ENCODE measurements at regions not wholly inside any gene's neighbourhood (a gene's known extent, or its start where the extent isn't known, plus 50 kb on each side); places are given as distances from the start of the nearest gene placed in this dataset.

DNA sequence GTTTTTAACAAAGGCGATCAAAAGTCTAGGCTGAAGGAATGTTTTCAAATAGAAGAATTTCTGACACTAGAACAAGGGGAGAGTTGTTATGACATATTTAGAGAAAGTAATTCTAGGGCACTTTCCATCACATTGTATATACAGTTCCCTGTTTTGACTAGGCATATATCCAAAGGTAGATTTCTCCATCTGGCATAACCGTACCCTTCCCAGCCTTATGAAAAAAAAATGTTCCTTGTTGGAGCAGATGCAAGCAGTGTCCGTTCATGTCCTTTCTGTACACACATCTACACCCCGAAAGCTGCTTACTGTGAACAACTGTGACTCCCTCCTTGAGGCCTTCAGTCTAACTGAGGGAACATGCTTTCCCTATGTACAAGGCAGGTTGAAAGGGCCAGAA, 271.7 kb upstream of the GBE1 start:
- Histone ChIP-seq H3K79me2 (ENCODE audit: control insufficient read depth, low read length) (no peaks in the 10 kb centered on the region), H3K9me2 (replicated peaks; ENCODE audit: control insufficient read depth, low read length) (no peaks in the 10 kb centered on the region), H3K4me3 (ENCODE audit: low read length) (no peak overlapping the region), H3K36me3 (ENCODE audit: control insufficient read depth, low read length) (no peaks in the 10 kb centered on the region), H3K4me2 (ENCODE audit: low read length) (no peak overlapping the region), H3K4me1 (ENCODE audit: control insufficient read depth, low read length) (no peaks in the 10 kb centered on the region), H3K9me3 (ENCODE audit: control insufficient read depth, insufficient read depth, low read length) (no peaks in the 10 kb centered on the region), H3F3A (ENCODE audit: control insufficient read depth, insufficient read depth) (no peaks in the 10 kb centered on the region), H3K27me3 (ENCODE audit: control insufficient read depth, low read length) (no peaks in the 10 kb centered on the region), H3K27ac (ENCODE audit: low read depth, low read length) (no peak overlapping the region), H4K20me1 (ENCODE audit: control insufficient read depth, insufficient read depth, low read depth, low read length) (no peaks in the 10 kb centered on the region)
- TF ChIP-seq, protein P1, sequence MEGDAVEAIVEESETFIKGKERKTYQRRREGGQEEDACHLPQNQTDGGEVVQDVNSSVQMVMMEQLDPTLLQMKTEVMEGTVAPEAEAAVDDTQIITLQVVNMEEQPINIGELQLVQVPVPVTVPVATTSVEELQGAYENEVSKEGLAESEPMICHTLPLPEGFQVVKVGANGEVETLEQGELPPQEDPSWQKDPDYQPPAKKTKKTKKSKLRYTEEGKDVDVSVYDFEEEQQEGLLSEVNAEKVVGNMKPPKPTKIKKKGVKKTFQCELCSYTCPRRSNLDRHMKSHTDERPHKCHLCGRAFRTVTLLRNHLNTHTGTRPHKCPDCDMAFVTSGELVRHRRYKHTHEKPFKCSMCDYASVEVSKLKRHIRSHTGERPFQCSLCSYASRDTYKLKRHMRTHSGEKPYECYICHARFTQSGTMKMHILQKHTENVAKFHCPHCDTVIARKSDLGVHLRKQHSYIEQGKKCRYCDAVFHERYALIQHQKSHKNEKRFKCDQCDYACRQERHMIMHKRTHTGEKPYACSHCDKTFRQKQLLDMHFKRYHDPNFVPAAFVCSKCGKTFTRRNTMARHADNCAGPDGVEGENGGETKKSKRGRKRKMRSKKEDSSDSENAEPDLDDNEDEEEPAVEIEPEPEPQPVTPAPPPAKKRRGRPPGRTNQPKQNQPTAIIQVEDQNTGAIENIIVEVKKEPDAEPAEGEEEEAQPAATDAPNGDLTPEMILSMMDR (IDR thresholded peaks at IDR 0.05; ENCODE audit: low read depth, low read length, poor library complexity, severe bottlenecking): no peak
- TF ChIP-seq EZH2phosphoT487 (IDR thresholded peaks at IDR 0.05; ENCODE audit: borderline replicate concordance, low read length): no peak

DNA sequence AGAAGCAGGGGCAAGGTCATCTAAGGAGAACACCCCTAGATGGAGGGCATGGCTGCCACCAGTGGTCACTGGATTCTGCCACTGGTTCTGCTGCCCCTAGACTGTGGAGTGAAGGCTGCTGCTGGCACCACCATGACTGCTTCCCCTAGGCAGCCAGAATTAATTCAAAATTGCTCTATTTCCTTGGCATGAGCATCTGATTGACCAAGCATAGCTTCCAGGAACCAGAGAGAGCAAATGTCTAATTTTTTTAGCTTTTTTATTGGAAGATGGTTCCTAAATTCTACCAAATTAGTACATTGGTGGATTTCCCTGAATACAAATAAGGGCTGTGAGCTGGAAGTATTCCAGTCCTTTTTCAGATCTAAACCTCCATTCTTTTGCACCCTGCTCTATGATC, 270.2 kb upstream of the GBE1 start:
- H3K4me2 ChIP-seq (ENCODE audit: low read length): no peak overlapping the region
- H3K4me3 ChIP-seq (ENCODE audit: low read length): no peak overlapping the region
- H3K79me2 ChIP-seq (ENCODE audit: control insufficient read depth, low read length): no peaks in the 10 kb centered on the region
- H3K9me3 ChIP-seq (ENCODE audit: control insufficient read depth, insufficient read depth, low read length): no peaks in the 10 kb centered on the region
- no peaks in the 10 kb centered on the region for H3K9me2 ChIP-seq (replicated peaks; ENCODE audit: control insufficient read depth, low read length)
- H3K27ac ChIP-seq (ENCODE audit: low read depth, low read length): no peak overlapping the region
- no peaks in the 10 kb centered on the region for H4K20me1 ChIP-seq (ENCODE audit: control insufficient read depth, insufficient read depth, low read depth, low read length)
- TF ChIP-seq, protein P1 (IDR thresholded peaks at IDR 0.05; ENCODE audit: low read depth, low read length, poor library complexity, severe bottlenecking): no peak
- no peak for TF ChIP-seq EZH2phosphoT487 (IDR thresholded peaks at IDR 0.05; ENCODE audit: borderline replicate concordance, low read length)
- no peaks in the 10 kb centered on the region for H3K4me1 ChIP-seq (ENCODE audit: control insufficient read depth, low read length)
- H3K27me3 ChIP-seq (ENCODE audit: control insufficient read depth, low read length): no peaks in the 10 kb centered on the region
- H3F3A ChIP-seq (ENCODE audit: control insufficient read depth, insufficient read depth): no peaks in the 10 kb centered on the region
- no peaks in the 10 kb centered on the region for H3K36me3 ChIP-seq (ENCODE audit: control insufficient read depth, low read length)

DNA sequence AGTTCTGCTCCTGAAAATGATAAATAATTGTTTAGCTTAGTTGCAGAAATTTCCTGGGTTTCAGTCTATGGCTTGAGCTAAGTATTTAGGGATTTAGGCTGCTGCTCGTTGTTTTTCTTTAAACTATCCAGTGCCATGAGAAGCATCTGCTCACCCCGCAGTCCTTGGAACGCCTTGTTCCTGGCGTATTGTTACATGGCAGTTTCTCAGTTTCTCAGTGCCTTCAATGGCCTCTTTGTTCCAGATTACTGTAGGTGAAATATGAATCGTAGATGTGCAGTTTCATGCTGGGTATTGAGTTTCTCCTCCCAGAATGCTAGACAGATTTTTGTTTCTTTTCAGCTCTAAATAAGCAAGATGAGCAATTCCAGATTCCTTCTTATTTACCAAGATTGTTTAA, 269.5 kb upstream of the GBE1 start:
- Histone ChIP-seq H3K9me2 (replicated peaks; ENCODE audit: control insufficient read depth, low read length) (no peaks in the 10 kb centered on the region), H3F3A (ENCODE audit: control insufficient read depth, insufficient read depth) (no peaks in the 10 kb centered on the region), H3K4me1 (ENCODE audit: control insufficient read depth, low read length) (no peaks in the 10 kb centered on the region), H3K79me2 (ENCODE audit: control insufficient read depth, low read length) (no peaks in the 10 kb centered on the region), H3K36me3 (ENCODE audit: control insufficient read depth, low read length) (no peaks in the 10 kb centered on the region), H3K27me3 (ENCODE audit: control insufficient read depth, low read length) (no peaks in the 10 kb centered on the region), H4K20me1 (ENCODE audit: control insufficient read depth, insufficient read depth, low read depth, low read length) (no peaks in the 10 kb centered on the region), H3K4me3 (ENCODE audit: low read length) (no peak overlapping the region), H3K9me3 (ENCODE audit: control insufficient read depth, insufficient read depth, low read length) (no peaks in the 10 kb centered on the region), H3K4me2 (ENCODE audit: low read length) (no peak overlapping the region), H3K27ac (ENCODE audit: low read depth, low read length) (no peak overlapping the region)
- TF ChIP-seq, protein P1 (IDR thresholded peaks at IDR 0.05; ENCODE audit: low read depth, low read length, poor library complexity, severe bottlenecking): no peak

DNA sequence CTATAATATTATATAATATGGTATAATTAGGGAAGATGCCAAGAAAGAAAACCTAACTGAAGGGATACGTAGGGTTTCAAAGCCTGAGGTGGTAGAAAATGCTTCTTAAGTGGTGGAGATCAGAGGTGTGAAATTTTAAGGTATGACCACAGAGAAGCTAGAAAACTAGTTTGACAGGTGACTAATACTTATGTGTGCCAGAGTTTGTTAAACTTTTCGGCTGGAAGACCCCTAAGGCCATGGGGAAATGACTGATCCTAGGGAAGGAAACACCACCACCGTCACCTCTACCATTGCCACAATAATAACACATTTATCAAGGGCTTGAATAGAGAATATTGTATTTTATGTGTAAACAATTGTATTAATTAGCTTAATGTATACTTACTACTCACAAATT, 261.4 kb upstream of the GBE1 start:
- H3K36me3 ChIP-seq (ENCODE audit: control insufficient read depth, low read length): no peaks in the 10 kb centered on the region
- H4K20me1 ChIP-seq (ENCODE audit: control insufficient read depth, insufficient read depth, low read depth, low read length): no peaks in the 10 kb centered on the region
- H3K27ac ChIP-seq (ENCODE audit: low read depth, low read length): no peak overlapping the region
- no peaks in the 10 kb centered on the region for H3F3A ChIP-seq (ENCODE audit: control insufficient read depth, insufficient read depth)
- no peak overlapping the region for H3K4me2 ChIP-seq (ENCODE audit: low read length)
- peaks cover 9% of the 10 kb centered on the region; the same call in 1 of the 2 replicates for H3K4me1 ChIP-seq (ENCODE audit: control insufficient read depth, low read length)
- TF ChIP-seq, protein P1 (IDR thresholded peaks at IDR 0.05; ENCODE audit: low read depth, low read length, poor library complexity, severe bottlenecking): no peak
- no peak for TF ChIP-seq EZH2phosphoT487 (IDR thresholded peaks at IDR 0.05; ENCODE audit: borderline replicate concordance, low read length)
- no peaks in the 10 kb centered on the region for H3K79me2 ChIP-seq (ENCODE audit: control insufficient read depth, low read length)
- H3K4me3 ChIP-seq (ENCODE audit: low read length): no peak overlapping the region
- no peaks in the 10 kb centered on the region for H3K9me3 ChIP-seq (ENCODE audit: control insufficient read depth, insufficient read depth, low read length)
- H3K27me3 ChIP-seq (ENCODE audit: control insufficient read depth, low read length): no peaks in the 10 kb centered on the region
- no peaks in the 10 kb centered on the region for H3K9me2 ChIP-seq (replicated peaks; ENCODE audit: control insufficient read depth, low read length)
